HG02588 (cell line): ENCODE measurements at regions not wholly inside any gene's neighbourhood (a gene's known extent, or its start where the extent isn't known, plus 50 kb on each side); places are given as distances from the start of the nearest gene placed in this dataset.

Experiments
- ATAC-seq: cut with Tn5 transposase; IDR thresholded peaks from one replicate; pipeline ENCODE4 v1.9.1; 2021; ENCODE audit warnings: mild to moderate bottlenecking, moderate library complexity; ENCODE audit not compliant: unreplicated experiment

DNA sequence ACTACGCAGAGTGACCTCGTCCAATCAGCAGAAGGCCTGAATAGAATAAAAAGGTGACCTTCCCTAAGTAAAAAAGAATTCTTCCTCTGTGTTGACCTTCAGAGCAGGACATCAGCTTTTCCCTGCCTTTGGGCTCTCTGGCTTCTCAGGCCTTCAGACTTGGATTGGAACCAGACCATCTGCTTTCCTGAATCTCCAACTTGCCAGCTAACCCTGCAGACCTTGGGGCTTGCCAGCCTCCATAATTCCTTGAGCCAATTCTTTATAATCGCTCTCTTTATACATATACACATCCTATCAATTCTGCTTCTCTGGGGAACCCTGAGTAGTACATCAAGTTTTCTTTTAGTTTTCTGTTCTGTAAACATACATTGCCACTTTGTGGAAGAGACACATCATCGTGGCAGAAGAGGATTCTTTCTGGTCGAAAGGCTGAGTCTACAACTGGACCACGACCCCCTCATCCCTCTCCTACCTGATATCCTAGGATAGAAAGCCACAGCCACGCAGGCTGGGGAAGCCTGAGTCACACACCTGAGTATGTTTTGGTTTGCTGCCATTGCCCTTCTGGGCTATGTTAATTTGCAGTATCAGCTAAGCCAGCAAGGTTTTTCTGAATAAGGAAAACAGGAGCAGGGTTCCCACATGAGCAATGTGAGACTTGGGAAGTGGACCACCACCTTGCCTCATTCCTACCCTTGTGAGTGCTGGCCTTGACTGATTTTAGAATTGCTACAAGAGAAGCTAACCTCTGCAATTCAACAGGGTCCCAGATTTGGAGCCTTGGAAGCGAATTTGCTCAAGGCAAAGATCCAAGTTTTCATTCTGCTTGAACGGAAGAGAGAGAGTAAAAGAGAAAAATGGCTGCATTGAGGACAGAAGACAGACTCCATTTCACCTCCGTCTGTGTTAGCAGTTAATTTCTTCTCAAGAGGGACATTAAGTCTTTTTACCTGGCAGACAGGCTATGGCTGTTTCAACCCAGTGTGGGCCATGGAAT is 445.2 kb upstream of the FZD8 start:
- ATAC-seq, result no peak

DNA sequence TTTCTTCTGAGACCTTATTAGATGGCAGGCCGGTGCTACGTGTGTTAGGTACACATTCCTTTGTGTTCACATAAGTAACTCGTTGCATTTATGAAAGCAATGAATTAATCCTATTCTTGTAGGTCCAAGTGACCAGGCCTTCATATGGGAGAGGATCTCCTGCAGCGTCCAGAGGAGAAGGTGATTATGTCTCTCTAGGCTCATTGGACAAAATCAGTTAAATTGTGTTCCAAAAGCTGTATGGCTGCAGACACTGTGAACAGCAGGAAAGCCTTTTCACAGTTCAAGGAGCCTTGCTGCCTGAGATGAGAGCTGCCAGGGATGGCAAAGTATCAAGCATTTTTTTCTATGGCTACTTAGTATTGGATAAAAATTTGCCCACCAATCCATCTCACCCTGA is 433.1 kb upstream of the FZD8 start:
- no peak for ATAC-seq

DNA sequence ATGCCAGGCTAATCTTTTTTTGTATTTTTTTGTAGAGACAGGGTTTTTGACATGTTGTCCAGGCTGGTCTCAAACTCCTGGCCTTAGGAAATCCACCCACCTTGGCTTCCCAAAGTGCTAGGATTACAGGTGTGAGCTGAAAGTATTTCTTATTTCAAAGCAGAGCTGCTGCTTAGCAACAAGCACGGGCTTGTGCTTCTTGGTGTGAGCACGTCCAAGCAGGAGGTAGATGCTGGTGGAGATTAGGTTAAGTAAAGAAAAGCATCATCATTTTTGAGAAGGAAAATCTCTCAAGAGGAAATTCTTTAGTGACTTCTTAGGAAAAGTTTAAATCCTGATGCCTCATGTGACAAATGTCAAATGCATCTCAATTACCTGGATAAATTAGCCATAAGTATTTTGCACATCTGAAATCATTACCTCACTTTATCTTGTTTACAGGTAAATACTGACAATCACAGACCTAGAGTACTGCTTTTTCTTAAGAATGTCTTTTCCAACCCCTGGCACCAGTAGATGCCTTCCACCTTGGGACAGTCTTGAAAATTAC is 431.8 kb upstream of the FZD8 start:
- no peak for ATAC-seq

DNA sequence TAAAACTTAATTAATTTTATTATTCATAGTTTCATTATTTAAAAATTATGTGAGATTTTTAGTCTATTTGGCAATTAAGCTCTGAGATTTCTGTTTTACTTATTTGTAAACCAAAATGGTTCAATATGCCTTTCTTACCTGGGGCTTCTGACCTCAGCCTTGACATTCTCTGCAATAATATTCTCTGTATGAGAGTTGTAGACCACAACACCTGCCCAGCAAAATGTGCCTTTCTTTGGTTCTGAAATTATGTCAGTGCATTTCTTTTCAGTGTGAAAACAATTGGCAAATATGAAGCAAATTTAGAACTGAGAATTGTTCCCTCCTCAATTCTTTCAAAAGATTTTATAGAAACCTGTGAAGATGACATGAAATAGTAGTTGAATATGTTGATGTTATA is 426.4 kb upstream of the FZD8 start:
- no peak for ATAC-seq

DNA sequence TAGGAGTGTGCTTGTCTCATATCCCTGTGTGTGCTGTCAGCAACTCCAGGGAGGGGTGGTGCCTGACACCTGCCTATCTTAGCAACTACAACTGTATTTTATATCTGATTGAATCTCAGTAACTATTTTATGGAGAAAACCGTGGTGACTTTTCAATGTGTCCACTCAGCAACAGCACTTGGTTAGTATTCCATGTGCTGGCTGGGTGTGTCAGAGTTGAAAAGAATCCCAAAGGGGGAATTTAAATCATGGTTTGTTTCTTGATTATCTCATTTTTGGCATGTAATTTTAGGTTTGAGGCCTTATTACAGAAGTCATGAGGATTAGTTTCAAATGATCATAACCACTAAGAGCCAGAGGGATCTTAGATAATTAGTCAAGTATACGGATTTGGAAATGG is 425.7 kb upstream of the FZD8 start:
- ATAC-seq, result no peak

DNA sequence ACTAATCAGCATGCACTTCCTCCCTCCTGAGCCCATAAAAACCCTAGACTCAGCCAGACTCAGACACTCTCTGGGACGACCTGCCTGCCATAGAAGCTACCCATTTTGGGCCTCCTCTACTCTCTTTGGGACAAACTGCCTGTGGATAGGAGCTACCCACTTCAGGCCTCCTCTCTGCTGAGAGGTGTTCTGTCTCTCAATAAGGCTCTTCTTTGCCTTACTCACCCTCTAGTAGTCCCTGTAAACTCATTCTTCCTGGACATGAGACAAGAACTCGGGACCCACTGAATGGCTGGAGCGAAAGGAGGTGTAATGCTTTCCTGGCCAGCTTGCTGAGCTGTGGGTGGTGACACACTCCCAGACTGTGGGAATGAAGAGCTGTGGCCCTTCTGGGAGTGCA is 424.8 kb upstream of the FZD8 start:
- ATAC-seq, result no peak

DNA sequence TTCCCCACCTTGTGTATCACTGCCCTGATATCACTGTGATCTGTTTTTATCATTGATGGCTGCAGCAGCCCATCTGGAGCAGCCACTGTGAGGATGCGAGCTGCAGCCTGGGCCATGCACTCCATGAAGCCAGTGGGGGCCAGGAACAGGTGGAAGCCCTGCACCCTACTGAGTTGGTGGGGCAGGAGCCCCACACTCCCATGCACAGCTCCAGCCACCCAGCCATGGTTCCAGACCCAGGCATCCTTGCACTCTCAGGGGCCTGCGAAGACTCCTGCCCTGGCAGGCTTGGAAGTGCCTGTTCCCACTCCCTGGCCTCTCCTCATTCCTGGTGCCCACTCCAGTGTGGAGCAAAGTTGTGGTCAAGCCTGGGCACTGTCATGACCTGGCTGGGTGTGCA is 424.0 kb upstream of the FZD8 start:
- no peak for ATAC-seq

DNA sequence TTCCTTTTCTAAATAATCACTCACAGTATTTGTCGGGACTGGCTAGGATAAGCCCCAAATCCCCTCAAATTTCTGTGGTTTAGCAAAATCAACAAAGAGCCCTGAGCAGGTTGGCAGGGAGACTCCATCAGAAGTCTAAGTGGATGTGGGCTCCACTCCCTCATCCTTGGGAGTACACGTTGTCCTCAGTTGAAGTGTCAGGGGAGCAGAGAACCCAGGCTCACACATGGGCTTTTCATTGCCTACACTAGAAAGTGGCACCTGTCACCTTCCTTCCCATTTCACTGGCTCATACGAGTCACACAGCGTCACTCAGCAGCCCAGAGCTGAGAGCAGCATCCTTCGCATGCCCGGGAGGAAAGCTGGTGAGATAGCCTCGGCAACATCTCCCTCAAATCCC is 421.3 kb upstream of the FZD8 start:
- ATAC-seq, result no peak

DNA sequence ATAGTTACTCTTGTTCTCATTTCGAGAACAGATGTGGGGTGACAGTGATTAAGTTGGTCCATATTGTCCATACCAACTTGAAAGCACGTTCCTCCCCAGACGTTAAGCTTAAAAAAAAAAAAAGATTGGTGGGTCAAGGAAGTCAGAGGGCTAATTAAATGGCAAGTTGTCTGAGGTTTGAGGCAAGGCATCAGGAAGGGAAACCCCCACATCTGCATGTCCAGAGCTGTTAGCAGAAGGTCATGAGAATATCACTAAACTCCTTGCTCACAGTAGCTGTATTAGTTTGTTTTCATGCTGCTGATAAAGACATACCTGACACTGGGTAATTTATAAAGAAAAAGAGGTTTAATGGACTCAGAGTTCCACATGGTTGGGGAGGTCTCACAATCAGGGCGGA is 415.6 kb upstream of the FZD8 start:
- no peak for ATAC-seq

DNA sequence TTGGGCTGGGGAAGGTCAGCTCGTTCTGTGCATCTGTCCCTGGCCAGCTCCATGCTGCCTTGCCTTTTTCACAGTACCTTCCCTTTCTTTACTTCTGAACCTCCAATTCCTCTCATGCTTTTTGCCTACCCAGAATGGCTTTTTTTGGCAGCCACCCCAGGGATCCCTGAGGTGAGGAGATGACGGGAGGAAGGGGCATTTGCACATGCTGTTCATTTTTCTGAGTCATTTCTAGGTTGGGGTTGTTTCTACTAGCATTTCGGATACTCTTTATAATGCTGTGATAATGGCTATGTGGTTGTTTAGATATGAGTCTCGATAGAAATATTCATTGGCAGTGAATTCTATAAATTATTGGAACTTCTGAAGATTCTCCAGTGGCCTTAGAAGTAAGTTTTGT is 415.1 kb upstream of the FZD8 start:
- ATAC-seq, result no peak

DNA sequence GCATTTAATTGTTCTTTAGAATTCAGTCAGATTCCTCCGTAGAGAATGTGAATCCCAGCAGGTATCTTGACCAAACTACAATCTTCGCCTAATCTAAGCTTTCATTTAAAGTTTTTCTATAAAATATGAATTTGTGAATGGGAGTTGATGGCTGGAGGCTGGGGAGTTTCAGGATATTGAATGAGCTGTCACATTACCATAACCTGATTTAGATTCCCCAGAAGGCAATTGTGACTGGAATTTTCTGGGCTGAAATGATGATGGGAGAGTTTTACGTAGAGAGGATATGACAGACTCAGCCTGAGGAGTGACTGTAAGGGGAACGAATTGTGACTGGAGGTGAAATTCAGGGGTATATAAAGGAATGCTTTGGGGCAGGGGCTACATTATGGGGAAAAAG is 411.7 kb upstream of the FZD8 start:
- no peak for ATAC-seq

DNA sequence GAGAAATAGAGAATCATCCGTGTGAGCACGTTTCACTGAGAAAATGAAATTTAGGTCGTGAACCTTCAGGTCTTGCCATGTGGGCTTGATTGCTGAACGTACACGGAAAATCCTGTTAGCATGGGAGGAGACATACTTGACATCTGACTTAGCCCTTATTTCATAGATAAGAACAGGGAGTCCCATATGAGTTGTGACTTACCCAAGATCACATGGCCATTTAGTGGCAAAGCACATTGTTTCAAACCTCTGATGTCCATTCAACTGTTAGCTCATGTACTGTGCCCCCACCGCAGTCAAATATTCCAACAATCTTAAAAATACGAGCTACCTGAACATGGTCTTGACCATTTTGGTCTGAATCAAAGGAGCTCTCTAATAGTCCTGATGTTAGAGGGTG is 411.2 kb upstream of the FZD8 start:
- no peak for ATAC-seq

DNA sequence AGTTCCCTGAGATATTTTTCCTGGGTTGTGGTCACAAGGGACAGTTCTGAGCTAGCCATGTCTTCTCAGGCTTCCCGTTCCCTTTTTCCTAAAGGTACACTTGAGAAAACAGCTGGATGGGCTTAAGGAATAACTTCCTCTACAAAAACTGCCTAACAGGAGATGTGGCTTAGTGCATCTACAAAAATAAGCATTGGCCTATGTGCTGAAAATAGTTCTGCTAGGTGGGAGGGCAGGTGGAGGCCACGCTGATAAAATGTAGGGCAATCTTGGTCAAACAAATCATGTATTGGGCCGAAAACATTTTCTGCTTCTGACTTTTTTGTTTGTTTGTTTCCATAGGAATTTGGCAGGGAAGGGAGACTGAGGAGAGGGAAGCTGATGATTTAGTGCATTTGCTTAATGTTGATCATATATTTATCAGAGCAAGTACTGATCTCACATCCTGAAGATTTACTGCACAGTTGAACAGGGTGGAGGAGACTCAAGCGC is 409.4 kb upstream of the FZD8 start:
- ATAC-seq, result no peak

DNA sequence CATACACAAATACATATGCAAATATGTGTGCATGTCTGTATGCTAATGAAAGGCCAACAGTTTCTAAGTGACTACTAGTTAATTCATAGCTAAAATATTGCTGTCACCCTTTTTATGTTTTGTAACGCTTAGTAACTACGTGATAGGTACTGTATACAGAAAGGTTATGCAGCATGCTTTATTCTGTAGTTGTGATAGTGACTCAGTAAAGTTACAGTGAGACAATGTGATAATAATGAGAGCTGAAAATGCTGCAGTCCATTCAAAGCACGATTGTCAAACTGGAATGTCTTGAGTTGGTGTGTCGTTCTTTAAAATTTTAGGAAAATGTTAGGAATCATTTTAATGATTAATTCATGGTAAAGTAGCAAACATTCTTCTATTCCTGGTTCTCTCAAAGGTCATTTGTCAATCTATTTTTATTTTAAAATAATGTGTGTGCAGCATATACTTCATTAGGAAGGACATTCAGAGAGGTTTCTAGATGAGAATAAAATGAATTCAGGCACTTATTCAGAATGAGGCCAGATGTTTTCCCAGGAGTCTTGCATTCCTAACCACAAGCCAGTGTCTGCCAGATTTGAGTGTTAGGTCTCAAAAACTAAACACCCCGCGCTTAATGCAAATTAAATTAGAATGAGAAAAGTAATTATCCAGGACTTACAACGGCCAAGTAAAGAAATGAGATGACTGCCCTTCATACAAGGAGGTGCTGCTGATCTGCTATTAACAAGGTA is 408.8 kb upstream of the FZD8 start:
- ATAC-seq, result no peak

DNA sequence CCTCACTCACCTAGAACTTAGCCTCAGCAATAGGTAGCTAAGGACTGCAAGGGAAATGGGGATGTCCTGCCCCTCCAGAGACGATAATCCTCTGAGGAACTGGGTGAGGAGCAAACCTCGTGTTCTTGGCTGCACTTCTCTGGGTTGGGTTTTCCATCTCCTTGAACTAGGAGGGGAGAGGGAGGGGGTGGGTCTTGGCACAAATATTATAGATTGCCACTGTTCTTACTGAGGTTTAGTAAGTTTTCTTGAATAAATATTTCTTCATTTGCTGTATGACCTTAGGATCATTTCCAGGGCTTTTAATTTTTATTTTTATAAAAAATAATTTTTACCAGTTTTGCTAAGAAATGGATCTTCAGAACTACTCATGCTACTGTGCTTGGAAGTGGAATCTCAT is 406.7 kb upstream of the FZD8 start:
- ATAC-seq, result no peak

DNA sequence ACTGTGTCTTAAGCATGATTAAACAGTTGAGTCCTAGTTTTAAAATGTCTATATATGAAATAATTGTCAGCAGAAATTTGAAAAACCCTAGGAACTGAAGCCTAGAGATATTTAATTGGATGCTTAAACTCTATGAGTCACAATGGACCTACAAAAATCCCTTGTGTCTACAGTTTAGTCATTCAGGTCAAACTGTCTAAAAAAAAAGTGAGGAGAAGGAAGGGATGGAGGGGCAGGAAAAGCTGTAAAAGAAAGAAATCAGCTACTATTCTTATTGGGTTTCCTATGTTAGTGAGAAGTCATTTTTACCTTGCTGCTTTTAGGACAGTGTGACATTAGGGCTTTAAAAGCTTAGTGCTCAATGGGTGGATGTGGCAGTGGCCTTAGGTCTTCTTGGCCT is 406.1 kb upstream of the FZD8 start:
- ATAC-seq, result no peak

DNA sequence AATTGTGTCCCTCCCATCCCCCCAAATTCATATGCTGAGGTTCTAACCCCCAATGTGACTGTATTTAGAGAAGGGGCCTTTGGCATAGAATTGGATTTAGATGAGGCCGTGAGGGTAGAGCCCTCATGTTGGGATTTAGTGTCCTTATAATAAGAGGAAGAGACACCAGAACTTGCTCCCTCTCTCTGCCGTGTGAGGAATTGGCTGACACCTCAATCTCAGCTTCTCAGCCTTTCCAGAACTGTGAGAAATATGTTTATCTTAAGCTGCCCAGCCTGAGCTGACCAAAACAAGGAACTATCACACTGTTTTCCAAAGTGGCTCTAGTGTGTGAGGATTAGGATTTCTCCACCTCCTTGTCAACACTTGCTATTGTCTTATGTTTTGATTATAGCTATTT is 400.0 kb upstream of the FZD8 start:
- no peak for ATAC-seq

DNA sequence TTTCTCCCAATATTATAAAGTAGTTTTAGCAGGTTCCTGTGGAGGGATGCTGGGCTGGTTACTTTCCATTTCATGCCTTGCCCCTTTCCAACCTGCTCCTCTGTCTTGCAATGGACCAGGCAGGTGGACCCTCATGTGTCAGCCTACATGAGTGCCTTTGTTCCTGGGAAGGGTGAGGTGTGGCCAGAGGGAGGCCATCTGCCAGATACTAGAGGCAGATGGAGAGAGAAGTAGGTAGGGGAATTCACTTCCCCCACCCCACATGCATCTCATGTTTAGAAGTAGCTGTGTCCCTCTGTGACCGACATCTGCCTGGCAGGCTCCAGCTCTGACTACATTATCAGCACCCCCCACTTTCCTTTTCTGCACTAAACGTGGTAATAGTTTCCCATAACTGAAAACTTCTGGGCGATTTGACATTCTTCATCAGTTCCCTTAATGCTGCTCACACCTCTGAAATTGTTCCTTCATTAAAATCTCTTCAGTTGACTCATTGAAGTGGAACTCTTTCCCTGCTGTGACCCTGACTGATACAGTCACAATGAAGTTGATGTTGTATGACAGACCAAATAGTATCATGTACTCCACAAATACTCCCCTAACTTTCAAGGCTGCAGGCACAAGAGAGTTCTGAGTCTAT is 396.3 kb upstream of the FZD8 start:
- ATAC-seq, result no peak

DNA sequence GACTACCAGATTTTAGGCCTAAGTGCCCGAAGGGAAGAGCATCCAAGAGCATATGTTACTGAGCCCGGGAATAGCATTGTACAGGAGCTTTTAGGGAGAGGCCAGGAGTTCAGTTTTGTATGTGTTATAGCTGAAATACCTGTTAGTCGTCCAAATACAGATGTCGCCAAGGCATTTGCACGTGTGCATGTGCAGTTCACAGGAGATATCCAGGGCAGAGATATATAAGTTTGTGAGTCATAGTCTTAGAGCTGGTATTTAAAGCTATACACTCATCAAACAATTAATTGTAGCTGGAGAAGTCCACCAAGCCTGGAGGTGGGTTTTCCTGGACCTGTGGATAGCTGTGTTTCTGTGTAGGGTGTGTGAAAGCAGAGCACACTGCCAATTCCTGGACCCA is 394.0 kb upstream of the FZD8 start:
- ATAC-seq, result no peak

DNA sequence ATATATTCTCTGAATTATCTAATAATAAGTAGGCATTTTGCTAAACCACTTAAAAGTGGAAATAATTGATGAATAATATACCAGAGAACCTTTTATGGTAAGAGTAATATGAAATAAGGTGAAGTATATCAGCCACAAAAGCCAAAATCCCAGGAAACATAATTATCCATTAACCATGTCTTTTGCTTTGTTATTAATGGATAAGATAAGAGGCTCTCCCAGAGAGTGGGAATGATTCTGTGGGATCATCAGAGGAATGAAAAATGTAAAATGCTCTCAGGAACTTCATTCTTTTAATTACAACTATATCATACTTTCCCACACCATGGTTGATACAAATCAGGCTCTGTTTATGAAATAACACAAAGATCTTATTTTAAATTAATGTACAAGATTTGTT is 391.7 kb upstream of the FZD8 start:
- ATAC-seq, result no peak

DNA sequence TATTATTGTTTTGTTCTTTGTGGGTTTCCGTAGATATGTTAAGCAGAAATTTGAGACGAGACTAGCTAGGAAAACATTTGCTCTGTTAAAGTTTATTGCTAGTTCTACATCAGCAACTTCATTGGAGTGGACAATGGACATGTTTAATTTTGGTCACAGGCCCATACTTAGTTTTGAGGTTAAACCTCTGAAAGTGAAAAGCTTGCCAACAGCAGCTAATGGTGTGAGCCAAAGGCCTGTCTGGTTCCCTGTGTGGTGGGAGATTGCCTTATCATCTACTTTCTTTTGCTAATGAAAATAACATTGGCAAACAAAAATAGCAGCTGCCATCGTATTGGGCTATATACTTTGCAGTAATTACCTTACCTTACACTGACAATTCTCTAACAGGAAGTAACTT is 388.4 kb upstream of the FZD8 start:
- no peak for ATAC-seq
